ENCODE measurements at regions not wholly inside any gene's neighbourhood (a gene's known extent, or its start where the extent isn't known, plus 50 kb on each side); places are given as distances from the start of the nearest gene placed in this dataset.

- H2AFZ ChIP-seq (ENCODE audit: control insufficient read depth, low read length): no peak overlapping the region
- H3K9me3 ChIP-seq (ENCODE audit: control insufficient read depth, low read depth, low read length): no peaks in the 10 kb centered on the region
- DNase-seq (ENCODE audit: low read depth, low spot score) (no peak), FAIRE-seq (no peak)
- H3K36me3 ChIP-seq (ENCODE audit: control insufficient read depth in 2 of 2, extremely low read depth in 1 of 2, insufficient read depth in 2 of 2, low read length in 2 of 2): no peaks in the 10 kb centered on the region
- no peaks in the 10 kb centered on the region for H3K9me1 ChIP-seq (ENCODE audit: control insufficient read depth, extremely low read depth, insufficient read depth, low read length)
- no peak overlapping the region for H3K9ac ChIP-seq (ENCODE audit: control insufficient read depth, extremely low read depth, insufficient read depth, low read length)
- H4K20me1 ChIP-seq (ENCODE audit: control insufficient read depth, extremely low read depth, insufficient read depth, low read length): no peaks in the 10 kb centered on the region
- H3K27me3 ChIP-seq (ENCODE audit: control insufficient read depth, extremely low read depth, insufficient read depth, low read length): no peaks in the 10 kb centered on the region
- peaks cover under 1% of the 10 kb centered on the region for H3K4me1 ChIP-seq (ENCODE audit: control insufficient read depth, extremely low read depth, insufficient read depth, low read length)
- no peaks in the 10 kb centered on the region for H3K79me2 ChIP-seq (ENCODE audit: control insufficient read depth, insufficient read depth, low read length)
- H3K4me3 ChIP-seq (ENCODE audit: control insufficient read depth in 2 of 3, extremely low read depth in 1 of 3, insufficient read depth in 2 of 3, low read depth in 1 of 3, low read length in 3 of 3): no peak overlapping the region
- TF ChIP-seq CTCF (optimal IDR thresholded peaks at IDR 0.05 in 1 of 3, IDR thresholded peaks at IDR 0.05 in 1 of 3, conservative IDR thresholded peaks at IDR 0.05 in 1 of 3; ENCODE audit: extremely low read depth in 1 of 3, insufficient read depth in 2 of 3, low read length in 3 of 3) (no peak), EZH2 (IDR thresholded peaks at IDR 0.05; ENCODE audit: low read length) (no peak)
- H3K4me2 ChIP-seq (ENCODE audit: control insufficient read depth, extremely low read depth, insufficient read depth, low read depth, low read length): no peak overlapping the region
- no peak overlapping the region for H3K27ac ChIP-seq (ENCODE audit: control insufficient read depth, insufficient read depth, low read length)
- dilution Hi-C loops (cut with MboI; ENCODE audit: extremely low pct_ligation_motif_present, low sequenced_read_pairs): no loop called here
These were observed 102.1 kb upstream of the FAM9B start for GRCh38 chrX:9135901-9136510.

GRCh38 chrX:9137152-9137551 is 103.2 kb upstream of the FAM9B start:
- no peak for FAIRE-seq
- H3K9ac ChIP-seq (ENCODE audit: control insufficient read depth, extremely low read depth, insufficient read depth, low read length): no peak overlapping the region
- H2AFZ ChIP-seq (ENCODE audit: control insufficient read depth, low read length): no peak overlapping the region
- H3K27me3 ChIP-seq (ENCODE audit: control insufficient read depth, extremely low read depth, insufficient read depth, low read length): no peaks in the 10 kb centered on the region
- H3K27ac ChIP-seq (ENCODE audit: control insufficient read depth, insufficient read depth, low read length): no peak overlapping the region
- H3K36me3 ChIP-seq (ENCODE audit: control insufficient read depth in 2 of 2, extremely low read depth in 1 of 2, insufficient read depth in 2 of 2, low read length in 2 of 2): no peaks in the 10 kb centered on the region
- no peak for TF ChIP-seq EZH2 (IDR thresholded peaks at IDR 0.05; ENCODE audit: low read length)
- no peak for TF ChIP-seq CTCF (optimal IDR thresholded peaks at IDR 0.05 in 1 of 3, IDR thresholded peaks at IDR 0.05 in 1 of 3, conservative IDR thresholded peaks at IDR 0.05 in 1 of 3; ENCODE audit: extremely low read depth in 1 of 3, insufficient read depth in 2 of 3, low read length in 3 of 3)
- peaks cover 9% of the 10 kb centered on the region for H3K4me1 ChIP-seq (ENCODE audit: control insufficient read depth, extremely low read depth, insufficient read depth, low read length)
- no peaks in the 10 kb centered on the region for H4K20me1 ChIP-seq (ENCODE audit: control insufficient read depth, extremely low read depth, insufficient read depth, low read length)
- no peaks in the 10 kb centered on the region for H3K9me3 ChIP-seq (ENCODE audit: control insufficient read depth, low read depth, low read length)
- no peaks in the 10 kb centered on the region for H3K9me1 ChIP-seq (ENCODE audit: control insufficient read depth, extremely low read depth, insufficient read depth, low read length)
- H3K4me3 ChIP-seq (ENCODE audit: control insufficient read depth in 2 of 3, extremely low read depth in 1 of 3, insufficient read depth in 2 of 3, low read depth in 1 of 3, low read length in 3 of 3): no peak overlapping the region
- H3K79me2 ChIP-seq (ENCODE audit: control insufficient read depth, insufficient read depth, low read length): no peaks in the 10 kb centered on the region
- DNase-seq (ENCODE audit: low read depth, low spot score): no peak
- no peak overlapping the region for H3K4me2 ChIP-seq (ENCODE audit: control insufficient read depth, extremely low read depth, insufficient read depth, low read depth, low read length)
- dilution Hi-C loops (cut with MboI; ENCODE audit: extremely low pct_ligation_motif_present, low sequenced_read_pairs): no loop called here

Data from keratinocyte (primary cell).